GM21528 (cell line): ENCODE measurements at regions not wholly inside any gene's neighbourhood (a gene's known extent, or its start where the extent isn't known, plus 50 kb on each side); places are given as distances from the start of the nearest gene placed in this dataset.

Source experiments
- ATAC-seq: cut with Tn5 transposase; IDR thresholded peaks from one replicate; pipeline ENCODE4 v1.9.1; 2021; ENCODE audit warnings: mild to moderate bottlenecking, moderate library complexity; ENCODE audit not compliant: unreplicated experiment, low FRiP score

GRCh38 chr12:70150230-70150629 lies 93.0 kb upstream of the CNOT2 start:
- no peak for ATAC-seq

GRCh38 chr12:70151993-70152392 lies 91.2 kb upstream of the CNOT2 start:
- no peak for ATAC-seq

DNA sequence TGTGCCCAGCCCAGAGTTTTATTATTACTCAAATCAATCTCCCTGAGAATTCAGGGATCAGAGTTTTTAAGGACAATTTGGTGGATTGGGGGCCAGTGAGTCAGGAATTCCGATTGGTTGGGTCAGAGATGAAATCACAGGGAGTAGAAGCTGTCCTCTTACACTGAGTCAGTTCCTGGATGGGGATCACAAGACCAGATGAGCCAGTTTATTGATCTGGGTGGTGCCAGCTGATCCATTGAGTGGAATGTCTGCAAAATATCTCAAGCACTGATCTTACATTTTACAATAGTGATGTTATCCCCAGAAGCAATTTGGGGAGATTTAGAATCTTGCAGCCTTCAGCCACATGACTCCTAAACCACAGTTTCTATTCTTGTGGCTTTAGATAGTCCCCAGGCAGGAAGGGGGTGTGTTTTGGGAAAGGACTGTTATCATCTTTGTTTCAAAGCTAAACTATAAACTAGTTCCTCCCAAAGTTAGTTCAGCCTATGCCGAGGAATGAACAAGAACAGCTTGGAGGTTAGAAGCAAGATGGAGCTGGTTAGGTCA lies 89.1 kb upstream of the CNOT2 start:
- ATAC-seq, result no peak

GRCh38 chr12:70154960-70155589 lies 88.2 kb upstream of the CNOT2 start:
- ATAC-seq, result no peak

DNA sequence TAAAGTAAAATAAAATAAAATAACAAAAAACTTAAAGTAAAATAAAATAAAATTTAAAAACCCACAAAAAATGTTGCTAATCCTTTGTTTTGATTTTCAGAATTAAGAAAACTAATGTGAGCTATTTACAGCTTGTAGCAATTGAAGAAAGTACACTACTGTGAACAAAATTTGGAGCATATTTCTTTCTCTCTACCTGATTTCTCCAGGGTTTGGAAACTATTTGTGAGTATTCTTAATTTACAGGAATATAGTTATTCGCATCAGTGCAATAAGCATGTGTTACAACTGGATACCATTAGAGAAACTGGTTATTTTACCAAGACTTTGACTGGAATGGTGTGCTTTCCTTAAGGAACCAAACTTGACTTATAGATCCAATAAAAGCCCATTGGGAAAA lies 86.1 kb upstream of the CNOT2 start:
- ATAC-seq, result no peak

DNA sequence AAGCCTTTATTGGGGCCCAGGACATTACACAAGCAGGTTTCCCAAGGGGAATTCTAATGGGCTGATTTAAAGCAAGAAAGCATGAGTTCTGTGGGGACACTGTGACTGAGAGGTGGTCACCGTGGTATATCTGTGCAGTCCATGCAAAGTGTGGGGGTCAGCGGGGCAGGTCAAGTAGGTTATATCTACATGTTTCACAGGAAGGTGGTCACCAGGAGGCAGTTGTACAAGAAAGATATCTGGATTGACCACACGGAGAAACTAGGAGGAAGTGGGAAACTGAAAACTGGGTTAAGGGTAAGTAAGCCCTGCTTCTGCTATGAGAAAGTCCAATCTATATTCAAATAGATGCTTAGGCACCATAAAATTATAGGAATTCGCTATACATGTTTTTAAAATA lies 77.8 kb upstream of the CNOT2 start:
- no peak for ATAC-seq

DNA sequence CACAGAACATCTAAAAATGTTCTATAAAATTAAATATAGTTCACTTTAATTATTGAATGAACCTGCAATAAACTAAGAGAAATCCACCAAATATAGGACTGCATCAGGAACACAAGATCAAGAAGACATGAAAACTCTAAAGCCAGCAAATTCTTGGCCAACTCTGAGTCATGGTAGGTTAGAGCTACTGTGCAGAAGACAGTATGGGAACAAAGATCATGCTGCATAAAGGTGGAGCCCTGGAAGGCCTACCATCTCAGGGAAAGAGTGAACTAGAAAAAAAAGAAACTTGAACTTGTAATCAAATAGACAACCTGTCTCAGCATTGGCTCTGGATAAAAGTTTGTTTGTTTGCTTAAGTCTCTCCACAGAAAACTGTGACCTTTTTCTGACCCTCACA lies 66.9 kb upstream of the CNOT2 start:
- ATAC-seq, result no peak

GRCh38 chr12:70177631-70178030 lies 65.6 kb upstream of the CNOT2 start:
- no peak for ATAC-seq

DNA sequence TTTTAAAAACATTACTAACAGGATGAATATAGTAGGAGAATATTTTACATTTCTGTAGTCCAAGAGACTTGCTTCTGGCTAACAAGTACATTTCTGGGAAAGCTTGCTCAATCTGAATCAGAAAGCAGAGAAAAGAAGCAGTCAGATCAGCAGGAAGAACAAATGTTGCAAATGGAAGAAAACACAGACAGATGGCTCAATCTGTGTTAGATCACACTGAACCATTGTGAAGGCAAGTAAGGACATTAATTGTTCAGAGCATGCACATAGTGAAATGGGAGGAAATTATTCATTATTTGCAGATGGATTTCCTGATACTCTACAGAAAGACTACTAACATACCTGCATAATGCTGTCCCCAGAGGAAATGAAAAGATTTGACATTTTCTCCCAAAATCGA lies 65.2 kb upstream of the CNOT2 start:
- ATAC-seq, result no peak

DNA sequence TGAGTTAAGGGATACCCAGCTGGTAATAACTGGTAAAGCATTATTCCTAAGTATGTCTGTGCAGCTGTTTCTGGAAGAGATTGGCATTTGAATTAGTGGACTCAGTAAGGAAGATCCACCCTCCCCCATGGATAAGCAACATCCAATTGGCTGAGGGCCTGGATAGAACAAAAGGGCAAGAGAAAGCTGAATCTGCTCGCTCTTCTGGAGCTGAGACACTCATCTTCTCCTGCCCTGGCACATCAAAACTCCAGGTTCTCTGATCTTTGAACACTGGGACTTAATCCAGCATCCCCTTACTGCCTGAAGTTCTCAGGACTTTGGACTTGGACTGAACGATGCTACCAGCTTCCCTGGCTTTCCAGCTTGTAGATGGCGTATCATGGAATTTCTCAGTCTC lies 63.1 kb upstream of the CNOT2 start:
- ATAC-seq, result no peak

DNA sequence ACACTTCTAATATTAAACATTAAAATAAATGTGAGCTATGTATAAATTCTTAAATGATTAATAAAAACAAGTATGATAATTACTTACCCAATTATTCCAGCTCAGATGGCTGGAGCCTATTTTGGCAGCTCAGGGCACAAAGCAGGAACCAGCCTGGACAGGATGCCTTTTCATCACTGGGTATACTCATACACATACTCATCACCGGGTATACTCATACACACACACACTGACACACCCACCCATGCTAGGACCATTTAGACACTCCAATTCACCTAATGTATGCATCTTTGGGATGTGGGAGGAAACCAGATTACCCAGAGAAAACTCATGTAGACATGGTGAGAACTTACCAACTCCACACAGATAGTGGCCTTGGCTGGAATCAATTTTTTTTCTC lies 57.9 kb upstream of the CNOT2 start:
- ATAC-seq, result no peak

DNA sequence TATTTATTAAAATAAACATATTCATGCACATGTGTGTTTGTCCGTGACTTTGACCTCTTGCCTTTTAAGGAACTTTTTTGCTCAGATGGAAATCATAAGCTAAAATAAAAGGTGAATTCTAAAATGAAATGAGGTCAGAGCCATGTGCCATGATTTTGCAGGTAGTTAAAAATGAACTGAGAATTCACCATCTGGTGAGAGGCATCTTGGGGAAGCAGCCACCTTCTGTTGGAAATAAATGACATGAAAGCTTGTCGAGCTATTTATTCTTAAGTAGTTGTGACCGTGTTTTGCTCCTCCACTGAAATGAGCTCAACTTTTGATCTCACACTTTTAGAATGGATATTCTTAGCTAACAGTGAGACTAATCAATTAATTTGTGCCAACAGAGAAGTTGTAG lies 56.8 kb upstream of the CNOT2 start:
- ATAC-seq, result no peak

DNA sequence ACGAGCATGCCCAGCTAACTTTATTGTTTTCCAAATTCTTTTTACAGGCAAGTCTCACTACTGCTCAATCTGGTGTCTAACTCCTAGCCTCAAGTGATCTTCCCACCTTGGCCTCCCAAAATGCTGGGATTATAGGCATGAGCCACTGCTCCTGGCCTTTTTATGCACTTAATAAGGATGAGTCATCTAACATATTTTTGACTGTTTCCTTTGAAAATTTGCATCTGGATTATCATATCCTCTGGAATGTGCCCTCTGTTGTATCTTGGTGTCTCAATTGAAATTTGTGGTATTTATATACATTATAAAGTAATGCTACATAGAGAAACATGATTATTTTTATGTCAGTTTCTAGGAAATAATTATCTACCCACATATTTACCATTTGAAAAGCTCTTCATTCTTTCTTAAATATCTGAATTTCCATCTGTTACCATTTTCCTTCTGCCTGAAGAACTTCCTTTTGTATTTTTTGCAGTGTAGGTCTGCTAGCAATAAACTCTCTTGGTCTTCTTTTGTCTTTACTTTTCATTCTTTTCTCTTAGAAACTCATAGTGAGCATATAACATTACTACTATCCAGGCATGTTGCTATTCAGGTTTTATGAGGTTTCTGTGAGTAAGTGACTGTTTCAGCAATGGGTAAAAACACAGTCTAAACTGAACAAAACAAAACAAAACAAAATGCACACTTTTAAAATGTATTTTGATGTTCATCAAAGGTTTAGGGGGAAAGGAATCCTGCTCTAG lies 52.8 kb upstream of the CNOT2 start:
- no peak for ATAC-seq
